ENCODE measurements at regions not wholly inside any gene's neighbourhood (a gene's known extent, or its start where the extent isn't known, plus 50 kb on each side); places are given as distances from the start of the nearest gene placed in this dataset.

GRCh38 chr2:19490846-19491435, 132.5 kb upstream of the OSR1 start:
- intact Hi-C loops (cut with micrococcal nuclease; ENCODE audit: unreplicated experiment) = no loop called here
- ATAC-seq (no peak), DNase-seq (ENCODE audit: low read depth, low spot score) (no peak), FAIRE-seq (peak; percentile 66)
- no peak for TF ChIP-seq MTA2 (IDR thresholded peaks at IDR 0.05; ENCODE audit: low read depth)
- TF ChIP-seq GATAD2B (conservative IDR thresholded peaks at IDR 0.05; ENCODE audit: low read depth) = no peak
- no peak overlapping the region for H2AFZ ChIP-seq (ENCODE audit: control insufficient read depth, low read depth, low read length)
- no peaks in the 10 kb centered on the region for H3K27me3 ChIP-seq (replicated peaks in 1 of 2; ENCODE audit: control insufficient read depth in 2 of 2, insufficient read depth in 2 of 2, low read length in 1 of 2)
- H3K4me3 ChIP-seq = no peak overlapping the region
- H4K20me1 ChIP-seq (ENCODE audit: control insufficient read depth, insufficient read depth) = no peaks in the 10 kb centered on the region
- RAD21 ChIA-PET (ENCODE audit: unreplicated experiment) = no interaction called here
- no TSS peak for BruUV-seq (replicated peaks)
- H3K9me3 ChIP-seq (replicated peaks; ENCODE audit: control insufficient read depth, insufficient read depth, low read length) = no peaks in the 10 kb centered on the region
- POLR2A ChIA-PET = no interaction called here
- no peak overlapping the region for H3K4me2 ChIP-seq (ENCODE audit: control insufficient read depth, insufficient read depth)
- in situ Hi-C loops (cut with MboI) = no loop called here
- no peak overlapping the region for H3K9ac ChIP-seq (ENCODE audit: control insufficient read depth, insufficient read depth, low read length)
- WGBS (ENCODE audit: insufficient coverage, insufficient replicate concordance, low lambda C conversion rate, missing lambda C conversion rate) = 29% methylated on average over 8 of the region's 8 CpGs
- H3K4me1 ChIP-seq (ENCODE audit: control insufficient read depth, insufficient read depth, low read length) = no peaks in the 10 kb centered on the region
- no peaks in the 10 kb centered on the region for H3K79me2 ChIP-seq (ENCODE audit: control insufficient read depth, insufficient read depth, low read length)
- H3K27ac ChIP-seq (ENCODE audit: control insufficient read depth, insufficient read depth) = no peak overlapping the region
- CTCF ChIA-PET = no interaction called here
- H3K36me3 ChIP-seq (ENCODE audit: control insufficient read depth in 2 of 2, insufficient read depth in 2 of 2, low read length in 1 of 2) = no peaks in the 10 kb centered on the region
- SMC1A ChIA-PET (ENCODE audit: uncharacterized antibody, unreplicated experiment) = no interaction called here

DNA sequence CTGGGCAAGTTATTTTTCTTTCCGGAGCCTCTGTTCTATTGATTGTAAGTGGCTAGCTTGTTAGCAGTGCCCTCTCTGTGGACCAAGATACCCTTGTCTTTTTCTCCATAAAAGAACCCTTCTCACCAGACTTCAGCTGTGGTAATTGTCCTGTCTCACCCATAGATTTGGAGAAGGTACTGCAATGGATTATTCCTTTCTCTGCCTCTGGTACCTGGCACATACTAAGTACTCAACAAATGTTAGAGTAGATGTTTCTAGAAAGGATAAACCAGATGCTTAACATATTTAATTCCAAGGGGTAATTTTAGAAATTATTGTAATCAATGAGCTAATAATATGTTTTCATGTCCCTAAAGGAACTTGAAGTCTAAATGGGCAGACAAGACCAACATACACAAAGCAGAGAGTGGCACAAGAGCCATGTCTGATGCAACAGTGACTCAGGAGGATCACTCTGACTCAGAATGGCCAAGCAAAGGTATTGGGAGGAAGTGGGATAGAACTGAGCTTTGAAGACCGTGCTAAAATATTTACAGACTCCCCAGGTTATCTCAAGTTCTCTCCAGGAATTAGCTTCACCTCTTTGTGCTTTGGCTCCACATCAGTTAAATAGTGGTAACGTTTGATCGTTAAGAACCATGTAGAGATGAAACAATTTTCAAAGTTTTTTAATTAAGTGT, 129.7 kb upstream of the OSR1 start:
- H3K9ac ChIP-seq (ENCODE audit: control insufficient read depth, insufficient read depth, low read length) = no peak overlapping the region
- H3K4me3 ChIP-seq = no peak overlapping the region
- RAD21 ChIA-PET (ENCODE audit: unreplicated experiment) = no interaction called here
- no peak for DNase-seq (ENCODE audit: low read depth, low spot score)
- H3K79me2 ChIP-seq (ENCODE audit: control insufficient read depth, insufficient read depth, low read length) = no peaks in the 10 kb centered on the region
- CTCF ChIA-PET = no interaction called here
- SMC1A ChIA-PET (ENCODE audit: uncharacterized antibody, unreplicated experiment) = no interaction called here
- no peak overlapping the region for H3K27ac ChIP-seq (ENCODE audit: control insufficient read depth, insufficient read depth)
- no peaks in the 10 kb centered on the region for H3K9me3 ChIP-seq (replicated peaks; ENCODE audit: control insufficient read depth, insufficient read depth, low read length)
- peak; percentile 94 for ATAC-seq
- no peak overlapping the region for H2AFZ ChIP-seq (ENCODE audit: control insufficient read depth, low read depth, low read length)
- H3K4me1 ChIP-seq (ENCODE audit: control insufficient read depth, insufficient read depth, low read length) = no peaks in the 10 kb centered on the region
- TF ChIP-seq JUNB (IDR thresholded peaks at IDR 0.05) = peak; percentile 51; the same call in 1 of the 2 replicates
- TF ChIP-seq, protein P1, sequence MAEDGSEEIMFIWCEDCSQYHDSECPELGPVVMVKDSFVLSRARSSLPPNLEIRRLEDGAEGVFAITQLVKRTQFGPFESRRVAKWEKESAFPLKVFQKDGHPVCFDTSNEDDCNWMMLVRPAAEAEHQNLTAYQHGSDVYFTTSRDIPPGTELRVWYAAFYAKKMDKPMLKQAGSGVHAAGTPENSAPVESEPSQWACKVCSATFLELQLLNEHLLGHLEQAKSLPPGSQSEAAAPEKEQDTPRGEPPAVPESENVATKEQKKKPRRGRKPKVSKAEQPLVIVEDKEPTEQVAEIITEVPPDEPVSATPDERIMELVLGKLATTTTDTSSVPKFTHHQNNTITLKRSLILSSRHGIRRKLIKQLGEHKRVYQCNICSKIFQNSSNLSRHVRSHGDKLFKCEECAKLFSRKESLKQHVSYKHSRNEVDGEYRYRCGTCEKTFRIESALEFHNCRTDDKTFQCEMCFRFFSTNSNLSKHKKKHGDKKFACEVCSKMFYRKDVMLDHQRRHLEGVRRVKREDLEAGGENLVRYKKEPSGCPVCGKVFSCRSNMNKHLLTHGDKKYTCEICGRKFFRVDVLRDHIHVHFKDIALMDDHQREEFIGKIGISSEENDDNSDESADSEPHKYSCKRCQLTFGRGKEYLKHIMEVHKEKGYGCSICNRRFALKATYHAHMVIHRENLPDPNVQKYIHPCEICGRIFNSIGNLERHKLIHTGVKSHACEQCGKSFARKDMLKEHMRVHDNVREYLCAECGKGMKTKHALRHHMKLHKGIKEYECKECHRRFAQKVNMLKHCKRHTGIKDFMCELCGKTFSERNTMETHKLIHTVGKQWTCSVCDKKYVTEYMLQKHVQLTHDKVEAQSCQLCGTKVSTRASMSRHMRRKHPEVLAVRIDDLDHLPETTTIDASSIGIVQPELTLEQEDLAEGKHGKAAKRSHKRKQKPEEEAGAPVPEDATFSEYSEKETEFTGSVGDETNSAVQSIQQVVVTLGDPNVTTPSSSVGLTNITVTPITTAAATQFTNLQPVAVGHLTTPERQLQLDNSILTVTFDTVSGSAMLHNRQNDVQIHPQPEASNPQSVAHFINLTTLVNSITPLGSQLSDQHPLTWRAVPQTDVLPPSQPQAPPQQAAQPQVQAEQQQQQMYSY (CRISPR knock-in tag; IDR thresholded peaks at IDR 0.05) = no peak
- TF ChIP-seq PML (IDR thresholded peaks at IDR 0.05; ENCODE audit: low read length) = no peak
- TF ChIP-seq TAF1 (IDR thresholded peaks at IDR 0.05; ENCODE audit: borderline replicate concordance, low read depth, low read length) = no peak
- 0 out of 2 replicates have a peak, but pooled peaks have one; percentile 10 for TF ChIP-seq BCL11A (IDR thresholded peaks at IDR 0.05; ENCODE audit: low read depth, low read length)
- TF ChIP-seq ZBTB4 (CRISPR knock-in tag; IDR thresholded peaks at IDR 0.05) = no peak
- peak; percentile 67 for TF ChIP-seq SPI1 (IDR thresholded peaks at IDR 0.05; ENCODE audit: borderline replicate concordance, insufficient read depth, low read depth, low read length)
- BruUV-seq (replicated peaks) = no TSS peak
- POLR2A ChIA-PET = no interaction called here
- H3K36me3 ChIP-seq (ENCODE audit: control insufficient read depth in 2 of 2, insufficient read depth in 2 of 2, low read length in 1 of 2) = no peaks in the 10 kb centered on the region
- no peaks in the 10 kb centered on the region for H4K20me1 ChIP-seq (ENCODE audit: control insufficient read depth, insufficient read depth)
- no peak overlapping the region for H3K4me2 ChIP-seq (ENCODE audit: control insufficient read depth, insufficient read depth)
- FAIRE-seq = peak; percentile 13
- no peaks in the 10 kb centered on the region for H3K27me3 ChIP-seq (replicated peaks in 1 of 2; ENCODE audit: control insufficient read depth in 2 of 2, insufficient read depth in 2 of 2, low read length in 1 of 2)
- intact Hi-C loops (cut with micrococcal nuclease; ENCODE audit: unreplicated experiment) = no loop called here
- in situ Hi-C loops (cut with MboI) = no loop called here
- WGBS (ENCODE audit: insufficient coverage, insufficient replicate concordance, low lambda C conversion rate, missing lambda C conversion rate) = 46% methylated on average over 4 of the region's 4 CpGs

All from GM12878 (cell line).